ENCODE measurements at regions not wholly inside any gene's neighbourhood (a gene's known extent, or its start where the extent isn't known, plus 50 kb on each side); places are given as distances from the start of the nearest gene placed in this dataset.

DNA sequence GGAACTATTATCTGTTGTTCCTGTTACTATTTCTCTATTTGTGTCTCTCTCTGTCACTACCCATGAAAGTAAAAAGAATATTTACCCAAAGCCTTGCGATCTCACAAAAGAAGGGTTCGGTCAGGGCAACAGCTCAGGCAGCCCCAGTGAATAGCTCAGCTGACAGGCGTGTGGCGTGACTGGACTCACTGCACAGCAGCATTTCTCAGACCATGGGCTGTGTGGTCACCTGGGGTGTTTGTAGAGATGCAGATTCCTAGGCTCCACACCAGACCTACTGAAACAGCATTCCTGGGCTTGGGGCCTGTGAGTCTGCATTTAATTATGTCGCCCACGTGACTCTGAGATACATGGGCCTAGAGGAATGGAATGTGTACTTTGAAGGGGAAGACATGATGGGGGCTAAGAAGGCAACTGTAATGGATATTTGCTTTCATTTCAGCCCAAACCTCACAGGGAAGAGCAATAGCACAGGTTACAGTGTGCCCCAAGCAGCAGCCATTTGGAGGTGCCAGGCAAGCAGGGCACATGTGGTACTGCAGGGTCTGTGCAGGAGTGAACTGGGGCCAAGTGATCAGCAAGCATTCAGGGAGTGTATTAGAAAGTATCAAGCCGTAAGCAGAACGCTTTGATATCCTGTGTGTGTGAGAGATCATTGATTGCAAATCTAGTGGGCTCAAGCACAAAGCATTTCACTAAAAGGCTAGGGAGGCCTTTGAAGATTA, 90.4 kb upstream of the RBMS1 start:
- TF ChIP-seq CTCF (IDR thresholded peaks at IDR 0.05) (no peak), POLR2A (IDR thresholded peaks at IDR 0.05) (no peak)
